ENCODE measurements at regions not wholly inside any gene's neighbourhood (a gene's known extent, or its start where the extent isn't known, plus 50 kb on each side); places are given as distances from the start of the nearest gene placed in this dataset.

DNA sequence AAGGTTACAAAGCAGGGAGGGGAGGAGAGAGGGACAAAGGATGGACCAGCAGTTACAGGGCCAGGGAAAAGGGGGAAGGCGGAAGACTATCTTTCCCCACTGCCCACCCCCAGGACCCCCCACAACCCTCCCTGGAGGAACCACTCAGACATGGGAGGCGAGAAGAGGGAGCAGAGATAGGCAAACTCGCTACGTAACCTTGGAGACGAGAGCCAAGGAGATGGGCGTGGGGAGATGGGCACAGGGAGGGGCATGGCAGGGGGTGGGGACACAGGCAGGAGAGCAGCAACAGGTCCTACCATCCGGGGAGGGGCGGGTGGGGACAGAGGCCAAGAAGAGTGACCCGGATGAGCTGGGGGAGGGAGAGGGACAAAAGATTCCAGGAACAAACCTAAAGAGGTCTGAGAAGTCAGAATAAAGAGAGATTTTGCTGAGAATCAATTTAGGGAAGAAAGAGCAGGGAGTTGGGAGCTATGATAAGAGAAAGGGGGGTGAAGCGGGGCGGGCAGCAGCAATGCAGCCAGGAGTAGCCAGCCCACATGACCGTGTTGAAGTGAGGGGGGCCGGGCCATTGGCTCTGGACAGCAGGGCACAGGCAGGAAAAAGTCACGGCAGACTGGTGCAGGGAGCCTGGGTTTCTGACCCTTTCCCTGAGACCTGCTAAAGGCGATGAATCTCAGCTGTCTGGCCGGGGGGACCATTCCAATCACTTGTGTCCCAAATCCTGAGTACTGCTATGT lies 128.4 kb downstream of the BUD13 start:
- TF ChIP-seq CTCF (IDR thresholded peaks at IDR 0.05) (no peak), POLR2A (IDR thresholded peaks at IDR 0.05) (no peak)
